ENCODE measurements at regions not wholly inside any gene's neighbourhood (a gene's known extent, or its start where the extent isn't known, plus 50 kb on each side); places are given as distances from the start of the nearest gene placed in this dataset.

- TF ChIP-seq, protein P1, sequence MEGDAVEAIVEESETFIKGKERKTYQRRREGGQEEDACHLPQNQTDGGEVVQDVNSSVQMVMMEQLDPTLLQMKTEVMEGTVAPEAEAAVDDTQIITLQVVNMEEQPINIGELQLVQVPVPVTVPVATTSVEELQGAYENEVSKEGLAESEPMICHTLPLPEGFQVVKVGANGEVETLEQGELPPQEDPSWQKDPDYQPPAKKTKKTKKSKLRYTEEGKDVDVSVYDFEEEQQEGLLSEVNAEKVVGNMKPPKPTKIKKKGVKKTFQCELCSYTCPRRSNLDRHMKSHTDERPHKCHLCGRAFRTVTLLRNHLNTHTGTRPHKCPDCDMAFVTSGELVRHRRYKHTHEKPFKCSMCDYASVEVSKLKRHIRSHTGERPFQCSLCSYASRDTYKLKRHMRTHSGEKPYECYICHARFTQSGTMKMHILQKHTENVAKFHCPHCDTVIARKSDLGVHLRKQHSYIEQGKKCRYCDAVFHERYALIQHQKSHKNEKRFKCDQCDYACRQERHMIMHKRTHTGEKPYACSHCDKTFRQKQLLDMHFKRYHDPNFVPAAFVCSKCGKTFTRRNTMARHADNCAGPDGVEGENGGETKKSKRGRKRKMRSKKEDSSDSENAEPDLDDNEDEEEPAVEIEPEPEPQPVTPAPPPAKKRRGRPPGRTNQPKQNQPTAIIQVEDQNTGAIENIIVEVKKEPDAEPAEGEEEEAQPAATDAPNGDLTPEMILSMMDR (IDR thresholded peaks at IDR 0.05; ENCODE audit: insufficient read depth, low read length, poor library complexity, severe bottlenecking): no peak
- TF ChIP-seq EZH2phosphoT487 (conservative IDR thresholded peaks at IDR 0.05; ENCODE audit: low read length): no peak
These were observed 151.4 kb downstream of the CEBPB start for GRCh38 chr20:50341880-50342637.

All from SU-DHL-6 (cell line).